K562 (cell line): ENCODE measurements at regions not wholly inside any gene's neighbourhood (a gene's known extent, or its start where the extent isn't known, plus 50 kb on each side); places are given as distances from the start of the nearest gene placed in this dataset.

ENCODE experiments used
- AFF1 ChIP-seq, 2 experiments: fragments of 450-650 bp; IDR thresholded peaks; 2 replicates each; pipeline ENCODE4 v1.6.1; 2018; ENCODE audit warnings: mild to moderate bottlenecking in 2 of 2, low read depth in 1 of 2; ENCODE audit not compliant: partially characterized antibody in 2 of 2
- ARHGAP35 ChIP-seq: fragments of 450-650 bp; IDR thresholded peaks from 2 replicates; pipeline ENCODE4 v1.6.1; 2018; ENCODE audit not compliant: partially characterized antibody
- DLX4 ChIP-seq: fragments of 250-450 bp; sonication (Bioruptor Pico); IDR thresholded peaks from 2 replicates; pipeline ENCODE4 v1.6.1; 2021; ENCODE audit warnings: mild to moderate bottlenecking
- DPF2 ChIP-seq: fragments of 450-650 bp; IDR thresholded peaks from 2 replicates; pipeline ENCODE4 v1.6.1; 2016
- EGR1 ChIP-seq: fragments of 450-650 bp; conservative IDR thresholded peaks from 2 replicates; pipeline ENCODE4 v1.6.1; 2017; ENCODE audit warnings: mild to moderate bottlenecking
- LEF1 ChIP-seq: fragments of 450-650 bp; IDR thresholded peaks from 2 replicates; pipeline ENCODE4 v1.6.1; 2016; ENCODE audit warnings: mild to moderate bottlenecking
- MCM3 ChIP-seq: fragments of 450-650 bp; IDR thresholded peaks from 2 replicates; pipeline ENCODE4 v1.6.1; 2016
- MCM7 ChIP-seq, 2 experiments: fragments of 450-650 bp; IDR thresholded peaks; 2 replicates each; pipeline ENCODE4 v1.6.1; 2016 to 2018
- PCBP1 ChIP-seq: fragments of 200-400 bp; formaldehyde crosslinking; IDR thresholded peaks from 2 replicates; pipeline ENCODE4 v1.6.1; 2018; ENCODE audit warnings: mild to moderate bottlenecking, low read depth, low read length; ENCODE audit not compliant: poor library complexity, severe bottlenecking
- RAD21 ChIP-seq, 2 experiments: fragments of 250-450 bp in 1 of 2; fragments of 450-650 bp in 1 of 2; sonication (Bioruptor Pico) in 1 of 2; formaldehyde crosslinking in 1 of 2; IDR thresholded peaks in 1 of 2; conservative IDR thresholded peaks in 1 of 2; 2 replicates each; pipeline versions ENCODE4 v1.4.0 to v1.8.0; 2020 to 2022; ENCODE audit warnings: mild to moderate bottlenecking in 2 of 2, moderate library complexity in 1 of 2
- SMARCA5 ChIP-seq: fragments of 450-650 bp; IDR thresholded peaks from 2 replicates; pipeline ENCODE4 v1.6.1; 2016
- SMARCE1 ChIP-seq: fragments of 450-650 bp; IDR thresholded peaks from 2 replicates; pipeline ENCODE4 v1.7.1; 2016; ENCODE audit warnings: mild to moderate bottlenecking
- TOE1 ChIP-seq, 2 experiments: fragments of 450-650 bp in 1 of 2; sonication (generic) in 1 of 2; formaldehyde crosslinking in 1 of 2; IDR thresholded peaks; 2 replicates each; pipeline versions ENCODE4 v1.7.1 to v1.8.0; 2016 to 2022; ENCODE audit warnings: borderline replicate concordance in 2 of 2, mild to moderate bottlenecking in 2 of 2, antibody characterized with exemption in 1 of 2, inconsistent platforms in 1 of 2, low read depth in 1 of 2, missing genetic modification reagents in 1 of 2, moderate library complexity in 1 of 2
- TF ChIP-seq, protein P1 (sequence below): fragments of 450-650 bp; formaldehyde crosslinking; IDR thresholded peaks from 2 replicates; pipeline ENCODE4 v1.4.0; 2022; ENCODE audit warnings: missing genetic modification characterization
- TF ChIP-seq, protein P2 (sequence below): sonication (generic); formaldehyde crosslinking; IDR thresholded peaks from 2 replicates; pipeline ENCODE4 v1.8.1; 2022; ENCODE audit warnings: missing genetic modification reagents
- TF ChIP-seq, protein P3 (sequence below): sonication (generic); formaldehyde crosslinking; IDR thresholded peaks from 2 replicates; pipeline ENCODE4 v1.8.1; 2023; ENCODE audit warnings: mild to moderate bottlenecking, missing genetic modification reagents
- TF ChIP-seq, protein P4 (sequence below): fragments of 450-650 bp; formaldehyde crosslinking; IDR thresholded peaks from 2 replicates; pipeline ENCODE4 v1.4.0; 2020; ENCODE audit warnings: mild to moderate bottlenecking, moderate library complexity

GRCh38 chr10:15433850-15434537 lies 62.9 kb upstream of the FAM171A1 start (continued):
- TF ChIP-seq, protein P1, sequence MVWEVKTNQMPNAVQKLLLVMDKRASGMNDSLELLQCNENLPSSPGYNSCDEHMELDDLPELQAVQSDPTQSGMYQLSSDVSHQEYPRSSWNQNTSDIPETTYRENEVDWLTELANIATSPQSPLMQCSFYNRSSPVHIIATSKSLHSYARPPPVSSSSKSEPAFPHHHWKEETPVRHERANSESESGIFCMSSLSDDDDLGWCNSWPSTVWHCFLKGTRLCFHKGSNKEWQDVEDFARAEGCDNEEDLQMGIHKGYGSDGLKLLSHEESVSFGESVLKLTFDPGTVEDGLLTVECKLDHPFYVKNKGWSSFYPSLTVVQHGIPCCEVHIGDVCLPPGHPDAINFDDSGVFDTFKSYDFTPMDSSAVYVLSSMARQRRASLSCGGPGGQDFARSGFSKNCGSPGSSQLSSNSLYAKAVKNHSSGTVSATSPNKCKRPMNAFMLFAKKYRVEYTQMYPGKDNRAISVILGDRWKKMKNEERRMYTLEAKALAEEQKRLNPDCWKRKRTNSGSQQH (CRISPR knock-in tag) = peak; percentile 89
- TF ChIP-seq MCM3 = peak; percentile 80; the same call in 1 of the 2 replicates
- TF ChIP-seq, protein P2, sequence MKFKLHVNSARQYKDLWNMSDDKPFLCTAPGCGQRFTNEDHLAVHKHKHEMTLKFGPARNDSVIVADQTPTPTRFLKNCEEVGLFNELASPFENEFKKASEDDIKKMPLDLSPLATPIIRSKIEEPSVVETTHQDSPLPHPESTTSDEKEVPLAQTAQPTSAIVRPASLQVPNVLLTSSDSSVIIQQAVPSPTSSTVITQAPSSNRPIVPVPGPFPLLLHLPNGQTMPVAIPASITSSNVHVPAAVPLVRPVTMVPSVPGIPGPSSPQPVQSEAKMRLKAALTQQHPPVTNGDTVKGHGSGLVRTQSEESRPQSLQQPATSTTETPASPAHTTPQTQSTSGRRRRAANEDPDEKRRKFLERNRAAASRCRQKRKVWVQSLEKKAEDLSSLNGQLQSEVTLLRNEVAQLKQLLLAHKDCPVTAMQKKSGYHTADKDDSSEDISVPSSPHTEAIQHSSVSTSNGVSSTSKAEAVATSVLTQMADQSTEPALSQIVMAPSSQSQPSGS (CRISPR knock-in tag) = no peak
- TF ChIP-seq TOE1 (IDR thresholded peaks at IDR 0.05; ENCODE audit: borderline replicate concordance) = peak; percentile 84
- no peak for TF ChIP-seq TOE1 (CRISPR knock-in tag; IDR thresholded peaks at IDR 0.05; ENCODE audit: borderline replicate concordance, low read depth)
- no peak for TF ChIP-seq PCBP1
- TF ChIP-seq SMARCA5 = peak; percentile 78; the same call in 1 of the 2 replicates
- TF ChIP-seq DLX4 = no peak
- peak; percentile 90 to 95 for TF ChIP-seq RAD21 (CRISPR knock-in tag; conservative IDR thresholded peaks at IDR 0.05 in 1 of 2, IDR thresholded peaks at IDR 0.05 in 1 of 2)
- peak; percentile 61 to 83; a peak in 1 of 4 replicates for TF ChIP-seq MCM7 (IDR thresholded peaks at IDR 0.05)
- TF ChIP-seq AFF1 (IDR thresholded peaks at IDR 0.05; ENCODE audit: low read depth in 1 of 2, partially characterized antibody in 2 of 2) = peak; percentile 44 to 84
- TF ChIP-seq EGR1 = peak; percentile 81
- TF ChIP-seq, protein P3, sequence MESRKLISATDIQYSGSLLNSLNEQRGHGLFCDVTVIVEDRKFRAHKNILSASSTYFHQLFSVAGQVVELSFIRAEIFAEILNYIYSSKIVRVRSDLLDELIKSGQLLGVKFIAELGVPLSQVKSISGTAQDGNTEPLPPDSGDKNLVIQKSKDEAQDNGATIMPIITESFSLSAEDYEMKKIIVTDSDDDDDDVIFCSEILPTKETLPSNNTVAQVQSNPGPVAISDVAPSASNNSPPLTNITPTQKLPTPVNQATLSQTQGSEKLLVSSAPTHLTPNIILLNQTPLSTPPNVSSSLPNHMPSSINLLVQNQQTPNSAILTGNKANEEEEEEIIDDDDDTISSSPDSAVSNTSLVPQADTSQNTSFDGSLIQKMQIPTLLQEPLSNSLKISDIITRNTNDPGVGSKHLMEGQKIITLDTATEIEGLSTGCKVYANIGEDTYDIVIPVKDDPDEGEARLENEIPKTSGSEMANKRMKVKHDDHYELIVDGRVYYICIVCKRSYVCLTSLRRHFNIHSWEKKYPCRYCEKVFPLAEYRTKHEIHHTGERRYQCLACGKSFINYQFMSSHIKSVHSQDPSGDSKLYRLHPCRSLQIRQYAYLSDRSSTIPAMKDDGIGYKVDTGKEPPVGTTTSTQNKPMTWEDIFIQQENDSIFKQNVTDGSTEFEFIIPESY (CRISPR knock-in tag) = no peak
- peak; percentile 82 for TF ChIP-seq ARHGAP35
- TF ChIP-seq SMARCE1 = peak; percentile 61
- 0 out of 2 replicates have a peak, but pooled peaks have one; percentile 32 for TF ChIP-seq LEF1
- TF ChIP-seq, protein P4, sequence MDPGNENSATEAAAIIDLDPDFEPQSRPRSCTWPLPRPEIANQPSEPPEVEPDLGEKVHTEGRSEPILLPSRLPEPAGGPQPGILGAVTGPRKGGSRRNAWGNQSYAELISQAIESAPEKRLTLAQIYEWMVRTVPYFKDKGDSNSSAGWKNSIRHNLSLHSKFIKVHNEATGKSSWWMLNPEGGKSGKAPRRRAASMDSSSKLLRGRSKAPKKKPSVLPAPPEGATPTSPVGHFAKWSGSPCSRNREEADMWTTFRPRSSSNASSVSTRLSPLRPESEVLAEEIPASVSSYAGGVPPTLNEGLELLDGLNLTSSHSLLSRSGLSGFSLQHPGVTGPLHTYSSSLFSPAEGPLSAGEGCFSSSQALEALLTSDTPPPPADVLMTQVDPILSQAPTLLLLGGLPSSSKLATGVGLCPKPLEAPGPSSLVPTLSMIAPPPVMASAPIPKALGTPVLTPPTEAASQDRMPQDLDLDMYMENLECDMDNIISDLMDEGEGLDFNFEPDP (CRISPR knock-in tag) = no peak
- peak; percentile 80 for TF ChIP-seq DPF2
